ENCODE measurements at regions not wholly inside any gene's neighbourhood (a gene's known extent, or its start where the extent isn't known, plus 50 kb on each side); places are given as distances from the start of the nearest gene placed in this dataset.
"Not testable (repeated sequence)": the region's sequence is repeated elsewhere in the genome, so short reads cannot be mapped to it uniquely, and the experiment has no call there.

GRCh38 chr2:129490641-129491040 lies 488.8 kb upstream of the RAB6C start:
- no peak for DNase-seq (ENCODE audit: low read depth in 2 of 2)

- DNase-seq (ENCODE audit: low read depth in 2 of 2), result no peak
These were observed 488.2 kb upstream of the RAB6C start for GRCh38 chr2:129491308-129491707.

GRCh38 chr2:129492548-129492947 lies 486.9 kb upstream of the RAB6C start:
- DNase-seq (ENCODE audit: low read depth in 2 of 2), result no peak

- no peak for DNase-seq (ENCODE audit: low read depth in 2 of 2)
These were observed 479.7 kb upstream of the RAB6C start for GRCh38 chr2:129499747-129500146.

- no peak for DNase-seq (ENCODE audit: low read depth in 2 of 2)
These were observed 476.7 kb upstream of the RAB6C start for GRCh38 chr2:129502781-129503180.

GRCh38 chr2:129504646-129505045 lies 474.8 kb upstream of the RAB6C start:
- no peak for DNase-seq (ENCODE audit: low read depth in 2 of 2)

GRCh38 chr2:129518937-129519336 lies 460.5 kb upstream of the RAB6C start:
- DNase-seq (ENCODE audit: low read depth in 2 of 2), result no peak

- not testable (repeated sequence) for DNase-seq (ENCODE audit: low read depth in 2 of 2)
These were observed 447.3 kb upstream of the RAB6C start for GRCh38 chr2:129532158-129532557.

- DNase-seq (ENCODE audit: low read depth in 2 of 2), result no peak
These were observed 430.6 kb upstream of the RAB6C start for GRCh38 chr2:129548880-129549279.

- no peak for DNase-seq (ENCODE audit: low read depth in 2 of 2)
These were observed 428.9 kb upstream of the RAB6C start for GRCh38 chr2:129550536-129550935.

- DNase-seq (ENCODE audit: low read depth in 2 of 2), result no peak
These were observed 425.1 kb upstream of the RAB6C start for GRCh38 chr2:129554373-129554772.

- no peak for DNase-seq (ENCODE audit: low read depth in 2 of 2)
These were observed 420.4 kb upstream of the RAB6C start for GRCh38 chr2:129559101-129559500.

- DNase-seq (ENCODE audit: low read depth in 2 of 2), result no peak
These were observed 413.8 kb upstream of the RAB6C start for GRCh38 chr2:129565551-129566109.

- not testable (repeated sequence) for DNase-seq (ENCODE audit: low read depth in 2 of 2)
These were observed 408.7 kb upstream of the RAB6C start for GRCh38 chr2:129570812-129571211.

GRCh38 chr2:129575431-129575830 lies 404.0 kb upstream of the RAB6C start:
- no peak for DNase-seq (ENCODE audit: low read depth in 2 of 2)

GRCh38 chr2:129575880-129576279 lies 403.6 kb upstream of the RAB6C start:
- DNase-seq (ENCODE audit: low read depth in 2 of 2), result no peak

- no peak for DNase-seq (ENCODE audit: low read depth in 2 of 2)
These were observed 399.5 kb upstream of the RAB6C start for GRCh38 chr2:129580001-129580400.

GRCh38 chr2:129585760-129586159 lies 393.7 kb upstream of the RAB6C start:
- no peak for DNase-seq (ENCODE audit: low read depth in 2 of 2)

GRCh38 chr2:129587426-129588064 lies 391.9 kb upstream of the RAB6C start:
- no peak for DNase-seq (ENCODE audit: low read depth in 2 of 2)

- DNase-seq (ENCODE audit: low read depth in 2 of 2), result no peak
These were observed 374.9 kb upstream of the RAB6C start for GRCh38 chr2:129604560-129604959.

- no peak for DNase-seq (ENCODE audit: low read depth in 2 of 2)
These were observed 373.8 kb upstream of the RAB6C start for GRCh38 chr2:129605646-129606045.

- no peak for DNase-seq (ENCODE audit: low read depth in 2 of 2)
These were observed 372.8 kb upstream of the RAB6C start for GRCh38 chr2:129606496-129607270.

GRCh38 chr2:129609224-129609623 lies 370.2 kb upstream of the RAB6C start:
- DNase-seq (ENCODE audit: low read depth in 2 of 2), result no peak
